ENCODE measurements at regions not wholly inside any gene's neighbourhood (a gene's known extent, or its start where the extent isn't known, plus 50 kb on each side); places are given as distances from the start of the nearest gene placed in this dataset.
A peak's percentile ranks its signal among the peaks of the same experiment; 100 is the strongest.

GRCh38 chr1:213371847-213372619 is 321.0 kb downstream of the RPS6KC1 start:
- 89 to 91% (median 91%) methylated on average over 9 of the region's 9 CpGs for WGBS, 3 donors
- intact Hi-C loops (cut with DNase I): loop anchor here (5.0 to 10.0 kb wide), 3 partner anchors 127 to 750 kb away; partner anchors contain the start of gene PROX1 (in 1 of the 2)
- H3K27ac ChIP-seq: no peak overlapping the region
- no peak for DNase-seq
- no peaks in the 10 kb centered on the region for H3K27me3 ChIP-seq (ENCODE audit: insufficient read depth in 3 of 3, low read length in 2 of 3)
- no peak for TF ChIP-seq CTCF (IDR thresholded peaks at IDR 0.05)
- no peak for ATAC-seq
- no peaks in the 10 kb centered on the region for H3K4me1 ChIP-seq
- H3K9me3 ChIP-seq: no peaks in the 10 kb centered on the region
- H3K4me3 ChIP-seq: no peak overlapping the region
- no peaks in the 10 kb centered on the region for H3K36me3 ChIP-seq (ENCODE audit: insufficient read depth in 1 of 2, low read depth in 1 of 2)

- H3K27me3 ChIP-seq (ENCODE audit: insufficient read depth in 3 of 3, low read length in 2 of 3): no peaks in the 10 kb centered on the region
- intact Hi-C loops (cut with DNase I): loop anchor here (1.0 to 10.0 kb wide), 4 partner anchors 130 to 749 kb away; partner anchors contain the start of gene PROX1 (in 1 of the 2)
- peak; percentile 85 for TF ChIP-seq CTCF (IDR thresholded peaks at IDR 0.05)
- no peaks in the 10 kb centered on the region for H3K9me3 ChIP-seq
- H3K4me1 ChIP-seq: no peaks in the 10 kb centered on the region
- no peak overlapping the region for H3K27ac ChIP-seq
- H3K4me3 ChIP-seq: no peak overlapping the region
- 30 to 36% (median 31%) methylated on average over 5 of the region's 5 CpGs for WGBS, 3 donors
- DNase-seq: peak; percentile 41 to 68
- no peaks in the 10 kb centered on the region for H3K36me3 ChIP-seq (ENCODE audit: insufficient read depth in 1 of 2, low read depth in 1 of 2)
- ATAC-seq: peak; percentile 63 to 85 (median 71)
Measured at GRCh38 chr1:213374369-213374768, 323.3 kb downstream of the RPS6KC1 start.

- no peak for DNase-seq
Measured at GRCh38 chr1:213375002-213375401, 324.0 kb downstream of the RPS6KC1 start.

GRCh38 chr1:213376862-213377372 is 325.9 kb downstream of the RPS6KC1 start:
- ATAC-seq (no peak), DNase-seq (no peak)
- Histone ChIP-seq H3K4me3 (no peak overlapping the region), H3K27ac (no peak overlapping the region), H3K27me3 (ENCODE audit: insufficient read depth in 3 of 3, low read length in 2 of 3) (no peaks in the 10 kb centered on the region), H3K9me3 (no peaks in the 10 kb centered on the region), H3K4me1 (peaks cover 4% of the 10 kb centered on the region), H3K36me3 (ENCODE audit: insufficient read depth in 1 of 2, low read depth in 1 of 2) (no peaks in the 10 kb centered on the region)
- intact Hi-C loops (cut with DNase I): loop anchor here in 1 of 2 donors (10.0 kb wide), 2 partner anchors 132 to 608 kb away; partner anchors contain the start of gene PROX1
- 69 to 77% (median 75%) methylated on average over 8 of the region's 8 CpGs for WGBS, 3 donors
- no peak for TF ChIP-seq CTCF (IDR thresholded peaks at IDR 0.05)

More at GRCh38 chr1:213375002-213375401, 324.0 kb downstream of the RPS6KC1 start:
- ATAC-seq: no peak
- no peak overlapping the region for H3K27ac ChIP-seq
- no peaks in the 10 kb centered on the region for H3K9me3 ChIP-seq
- intact Hi-C loops (cut with DNase I): loop anchor here in 1 of 2 donors (10.0 kb wide), 2 partner anchors 130 to 610 kb away; partner anchors contain the start of gene PROX1
- TF ChIP-seq CTCF (IDR thresholded peaks at IDR 0.05): no peak
- WGBS, 3 donors: 92 to 95% (median 94%) methylated on average over 4 of the region's 4 CpGs
- H3K36me3 ChIP-seq (ENCODE audit: insufficient read depth in 1 of 2, low read depth in 1 of 2): no peaks in the 10 kb centered on the region
- H3K4me3 ChIP-seq: no peak overlapping the region
- H3K27me3 ChIP-seq (ENCODE audit: insufficient read depth in 3 of 3, low read length in 2 of 3): no peaks in the 10 kb centered on the region
- H3K4me1 ChIP-seq: no peaks in the 10 kb centered on the region

Measured in psoas muscle (tissue), 7 donors.